MM.1S (cell line): ENCODE measurements at regions not wholly inside any gene's neighbourhood (a gene's known extent, or its start where the extent isn't known, plus 50 kb on each side); places are given as distances from the start of the nearest gene placed in this dataset.

ENCODE experiments used
- CTCF ChIP-seq: fragments of 300-600 bp; sonication (generic); IDR thresholded peaks from 2 replicates; pipeline ENCODE4 v1.5.1; 2016; ENCODE audit warnings: antibody characterized with exemption, low read length, mixed read lengths
- EZH2 ChIP-seq: fragments of 300-600 bp; sonication (generic); optimal IDR thresholded peaks from 2 replicates; pipeline ENCODE3; 2017; ENCODE audit warnings: low read depth, mild to moderate bottlenecking, antibody characterized with exemption, low read length, mixed read lengths

GRCh38 chr10:85204814-85205213, 876.4 kb downstream of the CCSER2 start:
- TF ChIP-seq CTCF (no peak), EZH2 (no peak)
